ENCODE measurements at regions not wholly inside any gene's neighbourhood (a gene's known extent, or its start where the extent isn't known, plus 50 kb on each side); places are given as distances from the start of the nearest gene placed in this dataset.

DNA sequence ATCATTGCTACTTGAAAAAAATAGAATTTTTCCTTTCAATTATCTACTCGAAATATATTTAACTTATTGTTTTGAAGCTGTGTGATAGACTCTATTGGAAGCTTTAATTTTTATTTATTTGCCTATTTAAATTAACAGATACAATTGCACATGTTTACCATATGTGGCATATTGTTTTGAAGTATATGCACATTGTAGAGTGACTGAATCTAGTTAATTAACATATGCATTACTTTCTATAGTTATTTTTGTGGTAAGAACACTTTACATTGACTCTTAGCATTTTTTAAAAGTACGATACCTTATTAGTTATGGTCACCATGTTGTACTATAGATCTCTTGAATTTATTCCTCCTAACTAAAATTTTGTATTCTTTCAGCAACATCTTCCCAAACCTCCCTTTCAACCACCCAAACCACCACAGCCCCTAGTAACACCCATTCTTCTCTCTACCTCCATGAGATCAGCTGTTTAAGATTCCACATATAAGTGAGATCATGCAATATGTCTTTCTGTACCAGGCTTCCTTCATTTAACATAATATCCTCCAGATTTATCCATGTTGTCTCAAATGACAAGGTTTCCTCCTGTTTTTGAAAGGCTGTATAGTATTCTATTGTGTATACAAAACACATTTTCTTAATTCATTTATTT is 58.5 kb upstream of the SPHKAP start:
- Histone ChIP-seq H3K9me3 (ENCODE audit: low read length) (no peaks in the 10 kb centered on the region), H3K27ac (ENCODE audit: low read depth, low read length) (no peak overlapping the region), H3K4me3 (ENCODE audit: low read length) (no peak overlapping the region), H3K36me3 (ENCODE audit: insufficient read depth, low read length) (no peaks in the 10 kb centered on the region), H3K4me1 (ENCODE audit: insufficient read depth, low read length) (no peaks in the 10 kb centered on the region), H3K27me3 (ENCODE audit: insufficient read depth, low read length, poor library complexity, severe bottlenecking) (no peaks in the 10 kb centered on the region)
- no peak for DNase-seq
- POLR2A ChIA-PET: no interaction called here
- no peaks in the 10 kb centered on the region for H3K36me3 Mint-ChIP-seq
- CTCF ChIA-PET: no interaction called here
- H3K27me3 Mint-ChIP-seq: no peaks in the 10 kb centered on the region
- H3K9me3 Mint-ChIP-seq: peaks cover 0 to 6% (median 3%) of the 10 kb centered on the region in 5 donors
- H3K27ac Mint-ChIP-seq: no peak overlapping the region
- H3K4me1 Mint-ChIP-seq: no peaks in the 10 kb centered on the region
- no peak overlapping the region for H3K4me3 Mint-ChIP-seq

DNA sequence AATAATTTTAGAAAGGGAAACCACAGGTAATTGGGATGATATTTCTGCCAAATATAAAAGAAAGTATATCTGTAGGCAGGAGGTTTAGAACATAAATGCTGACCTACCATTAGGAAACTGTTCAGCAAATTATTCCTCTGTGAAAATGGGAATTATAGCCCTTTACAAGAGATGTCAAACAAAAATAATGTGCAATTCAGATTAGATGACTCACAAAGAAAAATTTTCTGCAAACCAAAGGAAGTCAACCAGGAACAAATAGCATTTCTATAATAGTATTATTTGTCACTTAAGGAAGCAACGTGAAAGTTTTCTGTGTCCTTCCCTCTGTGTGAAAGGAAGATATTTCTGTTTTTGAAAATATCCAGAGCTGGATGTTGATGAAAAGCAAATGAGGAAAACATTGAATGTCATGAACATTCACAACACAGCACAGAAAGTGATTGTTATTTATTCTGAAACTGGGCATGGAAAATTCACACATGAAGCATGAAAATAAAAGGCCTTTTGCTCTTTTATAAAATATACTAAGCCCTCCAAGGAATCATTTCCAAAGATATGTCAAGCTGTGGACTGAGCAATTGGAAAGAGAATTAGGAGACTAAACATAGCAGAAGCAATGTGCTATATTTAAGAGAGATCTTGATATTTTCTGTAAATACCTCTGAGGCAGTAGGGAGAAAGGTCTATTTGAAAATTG is 57.9 kb upstream of the SPHKAP start:
- no peaks in the 10 kb centered on the region for H3K36me3 ChIP-seq (ENCODE audit: insufficient read depth, low read length)
- POLR2A ChIA-PET: no interaction called here
- no peak overlapping the region for H3K27ac ChIP-seq (ENCODE audit: low read depth, low read length)
- H3K27me3 ChIP-seq (ENCODE audit: insufficient read depth, low read length, poor library complexity, severe bottlenecking): no peaks in the 10 kb centered on the region
- no peaks in the 10 kb centered on the region for H3K4me1 Mint-ChIP-seq
- no peaks in the 10 kb centered on the region for H3K27me3 Mint-ChIP-seq
- peaks cover 0 to 9% (median 3%) of the 10 kb centered on the region in 5 donors for H3K9me3 Mint-ChIP-seq
- DNase-seq: no peak
- no peaks in the 10 kb centered on the region for H3K36me3 Mint-ChIP-seq
- H3K9me3 ChIP-seq (ENCODE audit: low read length): no peaks in the 10 kb centered on the region
- H3K27ac Mint-ChIP-seq: no peak overlapping the region
- H3K4me3 ChIP-seq (ENCODE audit: low read length): no peak overlapping the region
- no peak overlapping the region for H3K4me3 Mint-ChIP-seq
- no peaks in the 10 kb centered on the region for H3K4me1 ChIP-seq (ENCODE audit: insufficient read depth, low read length)
- CTCF ChIA-PET: no interaction called here

All from CD8-positive, alpha-beta memory T cell (primary cell).